ENCODE measurements at regions not wholly inside any gene's neighbourhood (a gene's known extent, or its start where the extent isn't known, plus 50 kb on each side); places are given as distances from the start of the nearest gene placed in this dataset.

DNA sequence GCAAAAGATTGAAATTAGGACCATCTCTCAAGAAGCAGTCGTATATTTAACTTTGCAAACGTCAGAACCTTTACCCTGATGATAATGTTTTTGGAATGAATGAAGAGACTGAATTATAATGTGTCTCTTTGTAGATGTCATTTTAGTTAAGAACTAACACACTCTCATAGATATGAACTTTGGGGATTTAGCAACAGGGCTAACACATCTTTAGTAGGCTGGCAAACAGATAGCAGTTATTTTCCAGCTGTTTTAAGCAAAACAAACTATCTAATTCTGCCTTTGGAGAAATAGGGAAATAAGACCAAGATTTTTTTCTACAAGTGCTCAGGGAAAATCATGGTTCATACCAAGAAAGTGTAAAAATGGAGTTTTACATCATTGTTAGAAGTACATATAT is 469.7 kb downstream of the SPATA31D1 start (continued):
- TF ChIP-seq CBFA2T2 (conservative IDR thresholded peaks at IDR 0.05), result no peak
- no peak for TF ChIP-seq ILF3 (IDR thresholded peaks at IDR 0.05; ENCODE audit: borderline replicate concordance)
- TF ChIP-seq ZNF778 (CRISPR knock-in tag; IDR thresholded peaks at IDR 0.05), result no peak
- no peak for TF ChIP-seq ZNF583 (CRISPR knock-in tag; IDR thresholded peaks at IDR 0.05)
- TF ChIP-seq MAFK (IDR thresholded peaks at IDR 0.05; ENCODE audit: low read length), result no peak
- TF ChIP-seq HSF4 (CRISPR knock-in tag; IDR thresholded peaks at IDR 0.05; ENCODE audit: borderline replicate concordance), result no peak

DNA sequence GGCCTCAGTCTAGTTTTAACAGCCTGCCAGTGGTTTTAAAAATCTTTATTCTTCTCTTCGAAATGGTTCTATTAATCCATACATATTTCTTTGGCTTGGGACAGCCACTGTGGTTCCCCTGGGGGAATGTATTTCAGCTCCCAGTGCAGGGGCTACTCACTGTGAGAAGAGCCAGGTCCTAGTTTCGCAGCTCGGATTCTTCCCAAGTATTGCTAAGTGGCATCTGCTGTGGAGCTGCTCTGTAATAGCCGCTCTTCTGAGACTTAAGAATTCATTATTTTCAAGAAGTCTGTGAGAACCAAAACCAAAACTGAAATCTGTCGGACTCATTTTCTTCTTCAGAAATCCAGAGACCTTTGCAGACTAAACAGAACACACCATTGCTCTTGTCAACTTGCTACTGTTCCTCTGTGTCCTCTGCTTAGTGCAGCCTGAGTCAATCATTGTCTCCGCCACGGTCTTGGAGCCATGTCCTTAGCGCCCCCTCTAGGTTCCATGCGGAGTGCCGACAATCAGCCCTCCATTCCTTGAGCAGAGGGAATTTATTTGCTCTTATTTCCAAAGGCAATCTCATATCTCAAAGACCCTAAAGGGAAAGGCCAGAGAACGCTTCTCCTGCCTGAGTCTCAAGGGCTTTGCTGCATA is 478.2 kb downstream of the SPATA31D1 start:
- ChIA-PET POLR2A (no interaction called here), CTCF (ENCODE audit: low intra/inter-chr PET ratio) (no interaction called here)
- FAIRE-seq (no peak), DNase-seq (ENCODE audit: extremely low read depth in 1 of 4, low spot score in 3 of 4) (no peak), ATAC-seq (no peak)
- Histone ChIP-seq H3K9me1 (ENCODE audit: control insufficient read depth, insufficient read depth, low read length) (no peaks in the 10 kb centered on the region), H2AFZ (ENCODE audit: low read depth, low read length) (no peak overlapping the region), H3K27me3 (ENCODE audit: control insufficient read depth in 2 of 2, insufficient read depth in 2 of 2, low read length in 2 of 2) (no peaks in the 10 kb centered on the region), H3K9ac (ENCODE audit: insufficient read depth in 1 of 2, low read depth in 2 of 2, low read length in 2 of 2) (no peak overlapping the region), H3K4me2 (ENCODE audit: insufficient read depth, low read length) (no peak overlapping the region), H3K36me3 (ENCODE audit: control insufficient read depth, insufficient read depth, low read length) (no peaks in the 10 kb centered on the region), H3K27ac (ENCODE audit: extremely low read depth, low read depth, low read length) (no peak overlapping the region), H4K20me1 (replicated peaks; ENCODE audit: control insufficient read depth, insufficient read depth, low read length) (no peaks in the 10 kb centered on the region), H3K4me3 (no peak overlapping the region), H3K9me3 (replicated peaks; ENCODE audit: control insufficient read depth, insufficient read depth, low read depth, low read length) (no peaks in the 10 kb centered on the region), H3K4me1 (replicated peaks in 1 of 2; ENCODE audit: control insufficient read depth in 2 of 2, insufficient read depth in 2 of 2, low read length in 2 of 2) (no peaks in the 10 kb centered on the region), H3K79me2 (ENCODE audit: control insufficient read depth, insufficient read depth, low read length) (no peaks in the 10 kb centered on the region)
- BruUV-seq (replicated peaks), result no TSS peak
- TF ChIP-seq SIRT6 (IDR thresholded peaks at IDR 0.05; ENCODE audit: low read depth, low read length) (no peak), TAF15 (IDR thresholded peaks at IDR 0.05; ENCODE audit: low read depth, low read length) (no peak), TSC22D4 (tag; IDR thresholded peaks at IDR 0.05) (no peak), CHD4 (IDR thresholded peaks at IDR 0.05; ENCODE audit: insufficient read depth, insufficient replicate concordance, low read depth, low read length, poor library complexity, severe bottlenecking) (no peak), NFYB (IDR thresholded peaks at IDR 0.05; ENCODE audit: extremely low read depth, insufficient read length) (no peak), ZEB2 (IDR thresholded peaks at IDR 0.05) (no peak), NCOA4 (IDR thresholded peaks at IDR 0.05; ENCODE audit: partially characterized antibody) (no peak), FOXP1 (CRISPR knock-in tag; IDR thresholded peaks at IDR 0.05) (no peak), TAF7 (tag; IDR thresholded peaks at IDR 0.05) (no peak), TOE1 (IDR thresholded peaks at IDR 0.05; ENCODE audit: borderline replicate concordance) (no peak), TOE1 (CRISPR knock-in tag; IDR thresholded peaks at IDR 0.05; ENCODE audit: borderline replicate concordance, low read depth) (no peak), ADNP (tag; IDR thresholded peaks at IDR 0.05) (no peak), MYBL2 (IDR thresholded peaks at IDR 0.05; ENCODE audit: low read depth) (no peak), MYBL2 (CRISPR knock-in tag; IDR thresholded peaks at IDR 0.05; ENCODE audit: borderline replicate concordance) (no peak), POLR3G (IDR thresholded peaks at IDR 0.05; ENCODE audit: extremely low read depth, insufficient read length, insufficient replicate concordance) (no peak), SRSF1 (IDR thresholded peaks at IDR 0.05; ENCODE audit: low read depth, low read length) (no peak), GABPB2 (CRISPR knock-in tag; conservative IDR thresholded peaks at IDR 0.05) (no peak), CAMTA2 (CRISPR knock-in tag; conservative IDR thresholded peaks at IDR 0.05) (no peak)
- TF ChIP-seq, protein P1, sequence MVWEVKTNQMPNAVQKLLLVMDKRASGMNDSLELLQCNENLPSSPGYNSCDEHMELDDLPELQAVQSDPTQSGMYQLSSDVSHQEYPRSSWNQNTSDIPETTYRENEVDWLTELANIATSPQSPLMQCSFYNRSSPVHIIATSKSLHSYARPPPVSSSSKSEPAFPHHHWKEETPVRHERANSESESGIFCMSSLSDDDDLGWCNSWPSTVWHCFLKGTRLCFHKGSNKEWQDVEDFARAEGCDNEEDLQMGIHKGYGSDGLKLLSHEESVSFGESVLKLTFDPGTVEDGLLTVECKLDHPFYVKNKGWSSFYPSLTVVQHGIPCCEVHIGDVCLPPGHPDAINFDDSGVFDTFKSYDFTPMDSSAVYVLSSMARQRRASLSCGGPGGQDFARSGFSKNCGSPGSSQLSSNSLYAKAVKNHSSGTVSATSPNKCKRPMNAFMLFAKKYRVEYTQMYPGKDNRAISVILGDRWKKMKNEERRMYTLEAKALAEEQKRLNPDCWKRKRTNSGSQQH (CRISPR knock-in tag; IDR thresholded peaks at IDR 0.05), result no peak
- in situ Hi-C loops (cut with MboI) (no loop called here), intact Hi-C loops (cut with micrococcal nuclease) (no loop called here)
- WGBS (ENCODE audit: insufficient coverage, low coverage, missing lambda C conversion rate), result 0% methylated on average over 9 of the region's 11 CpGs

Data from K562 (cell line).